Activated naive CD8-positive, alpha-beta T cell treated with anti-CD3 and anti-CD28 coated beads for 36 hours (primary cell): ENCODE measurements at regions not wholly inside any gene's neighbourhood (a gene's known extent, or its start where the extent isn't known, plus 50 kb on each side); places are given as distances from the start of the nearest gene placed in this dataset.

Source experiments
- DNase-seq: peaks from one replicate; pipeline ENCODE4 v3.0.0; 2021
- H3K27ac Mint-ChIP-seq: one replicate; pipeline ENCODE4 v1.8.0; 2022; ENCODE audit warnings: mild to moderate bottlenecking, moderate library complexity, mixed read lengths
- H3K27me3 Mint-ChIP-seq: one replicate; pipeline ENCODE4 v1.8.0; 2022; ENCODE audit warnings: mild to moderate bottlenecking, mixed read lengths
- H3K36me3 Mint-ChIP-seq: one replicate; pipeline ENCODE4 v1.8.0; 2021; ENCODE audit warnings: mild to moderate bottlenecking, mixed read lengths
- H3K4me1 Mint-ChIP-seq: one replicate; pipeline ENCODE4 v1.8.0; 2021; ENCODE audit warnings: mixed read lengths
- H3K4me3 Mint-ChIP-seq: one replicate; pipeline ENCODE4 v1.8.0; 2022; ENCODE audit warnings: mild to moderate bottlenecking, moderate library complexity, mixed read lengths
- H3K9me3 Mint-ChIP-seq: one replicate; pipeline ENCODE4 v1.8.0; 2022; ENCODE audit warnings: mixed read lengths

GRCh38 chr2:144607891-144608521 lies 88.1 kb upstream of the ZEB2 start:
- DNase-seq: no peak
- Mint-ChIP-seq H3K27ac (no peak overlapping the region), H3K9me3 (no peaks in the 10 kb centered on the region), H3K36me3 (no peaks in the 10 kb centered on the region), H3K4me1 (no peaks in the 10 kb centered on the region), H3K4me3 (no peak overlapping the region), H3K27me3 (no peaks in the 10 kb centered on the region)

DNA sequence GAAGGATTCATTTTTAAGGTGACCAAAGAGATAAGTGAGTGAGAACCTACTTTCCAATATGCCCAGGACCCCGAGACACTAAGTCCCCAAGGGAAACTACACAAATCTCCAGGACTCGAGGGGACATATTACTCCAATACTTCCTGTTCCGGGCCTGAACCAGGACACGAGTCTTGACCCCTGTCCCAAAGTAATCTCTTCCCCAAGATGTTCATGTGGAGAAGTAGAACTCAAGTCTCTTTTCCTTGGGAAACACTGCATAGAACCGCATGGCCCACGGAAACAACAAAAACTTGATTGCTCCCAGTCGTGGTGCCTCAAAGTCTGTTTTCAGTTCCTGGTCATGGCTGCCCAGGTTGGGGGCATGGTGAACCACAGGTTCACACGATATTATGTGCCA lies 87.2 kb upstream of the ZEB2 start:
- Mint-ChIP-seq H3K4me3 (no peak overlapping the region), H3K27ac (no peak overlapping the region), H3K36me3 (no peaks in the 10 kb centered on the region), H3K27me3 (no peaks in the 10 kb centered on the region), H3K9me3 (no peaks in the 10 kb centered on the region), H3K4me1 (no peaks in the 10 kb centered on the region)
- DNase-seq: no peak

- no peak overlapping the region for H3K4me3 Mint-ChIP-seq
- no peaks in the 10 kb centered on the region for H3K4me1 Mint-ChIP-seq
- DNase-seq: no peak
- H3K9me3 Mint-ChIP-seq: no peaks in the 10 kb centered on the region
- no peaks in the 10 kb centered on the region for H3K36me3 Mint-ChIP-seq
- H3K27me3 Mint-ChIP-seq: no peaks in the 10 kb centered on the region
- H3K27ac Mint-ChIP-seq: no peak overlapping the region
These were observed 86.7 kb upstream of the ZEB2 start for GRCh38 chr2:144606466-144607095.

GRCh38 chr2:144605231-144605840 lies 85.4 kb upstream of the ZEB2 start:
- Mint-ChIP-seq H3K27ac (no peak overlapping the region), H3K4me1 (no peaks in the 10 kb centered on the region), H3K4me3 (no peak overlapping the region), H3K9me3 (no peaks in the 10 kb centered on the region), H3K27me3 (no peaks in the 10 kb centered on the region), H3K36me3 (no peaks in the 10 kb centered on the region)
- no peak for DNase-seq

- H3K4me1 Mint-ChIP-seq: no peaks in the 10 kb centered on the region
- H3K4me3 Mint-ChIP-seq: no peak overlapping the region
- no peak for DNase-seq
- H3K9me3 Mint-ChIP-seq: no peaks in the 10 kb centered on the region
- H3K27me3 Mint-ChIP-seq: peaks cover 4% of the 10 kb centered on the region
- H3K27ac Mint-ChIP-seq: no peak overlapping the region
- no peaks in the 10 kb centered on the region for H3K36me3 Mint-ChIP-seq
These were observed 83.4 kb upstream of the ZEB2 start for GRCh38 chr2:144603334-144603733.

- Mint-ChIP-seq H3K4me1 (peaks cover 3% of the 10 kb centered on the region), H3K9me3 (peaks cover 4% of the 10 kb centered on the region), H3K27ac (no peak overlapping the region), H3K36me3 (peaks cover 3% of the 10 kb centered on the region), H3K27me3 (peaks cover 9% of the 10 kb centered on the region), H3K4me3 (no peak overlapping the region)
- DNase-seq: no peak
These were observed 79.0 kb upstream of the ZEB2 start for GRCh38 chr2:144598906-144599305.

GRCh38 chr2:144597894-144598593 lies 78.1 kb upstream of the ZEB2 start:
- Mint-ChIP-seq H3K27ac (no peak overlapping the region), H3K9me3 (peaks cover 4% of the 10 kb centered on the region), H3K4me1 (peaks cover 3% of the 10 kb centered on the region), H3K27me3 (peaks cover 9% of the 10 kb centered on the region), H3K36me3 (peaks cover 3% of the 10 kb centered on the region), H3K4me3 (no peak overlapping the region)
- no peak for DNase-seq

- H3K36me3 Mint-ChIP-seq: peaks cover 3% of the 10 kb centered on the region
- peaks cover 4% of the 10 kb centered on the region for H3K9me3 Mint-ChIP-seq
- no peak overlapping the region for H3K4me3 Mint-ChIP-seq
- peaks cover 9% of the 10 kb centered on the region for H3K27me3 Mint-ChIP-seq
- no peak overlapping the region for H3K27ac Mint-ChIP-seq
- H3K4me1 Mint-ChIP-seq: peaks cover 3% of the 10 kb centered on the region
- no peak for DNase-seq
These were observed 77.5 kb upstream of the ZEB2 start for GRCh38 chr2:144597388-144597787.

DNA sequence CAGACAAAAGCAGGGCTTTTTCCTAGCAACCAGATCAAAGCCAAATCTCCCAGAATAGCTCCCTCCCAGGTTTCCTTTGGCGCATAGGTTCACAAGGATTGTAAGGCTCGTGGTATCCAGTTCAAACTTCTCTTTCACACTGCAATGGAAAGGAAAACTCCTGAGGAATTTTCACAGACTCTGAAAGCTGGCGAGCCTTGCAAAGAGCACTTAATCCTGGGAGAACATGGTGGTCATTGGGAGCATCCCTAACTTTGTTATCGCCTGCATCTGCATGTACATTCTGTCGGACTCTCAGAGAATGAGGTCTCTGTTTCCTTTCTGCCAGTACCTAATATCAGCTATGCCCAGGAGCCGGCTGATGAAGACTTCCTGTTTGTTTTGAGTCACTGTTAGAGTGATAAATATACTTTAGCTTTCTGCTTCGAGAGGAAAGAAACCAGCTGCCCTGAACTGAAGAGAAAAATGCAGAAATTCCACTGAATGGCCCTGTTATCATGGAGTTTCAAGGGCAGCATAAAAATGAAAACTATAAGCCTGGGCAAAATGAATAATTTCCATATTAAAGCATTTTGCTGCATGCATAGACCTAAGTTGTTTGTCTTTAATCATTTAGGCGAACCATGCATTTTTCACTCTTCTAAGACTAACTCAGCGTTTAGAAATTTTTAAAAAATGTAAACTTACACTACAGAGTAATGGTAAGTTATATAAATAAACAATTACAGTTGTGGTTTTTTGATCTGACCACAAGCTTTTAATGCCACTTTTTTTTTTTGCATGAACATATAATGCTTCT lies 76.4 kb upstream of the ZEB2 start:
- DNase-seq: no peak
- peaks cover 9% of the 10 kb centered on the region for H3K27me3 Mint-ChIP-seq
- peaks cover 3% of the 10 kb centered on the region for H3K4me1 Mint-ChIP-seq
- H3K9me3 Mint-ChIP-seq: peaks cover 4% of the 10 kb centered on the region
- H3K36me3 Mint-ChIP-seq: peaks cover 3% of the 10 kb centered on the region
- H3K27ac Mint-ChIP-seq: no peak overlapping the region
- no peak overlapping the region for H3K4me3 Mint-ChIP-seq

- Mint-ChIP-seq H3K9me3 (peaks cover 4% of the 10 kb centered on the region), H3K27ac (no peak overlapping the region), H3K4me1 (peaks cover 3% of the 10 kb centered on the region), H3K4me3 (no peak overlapping the region), H3K27me3 (peaks cover 9% of the 10 kb centered on the region), H3K36me3 (peaks cover 3% of the 10 kb centered on the region)
- no peak for DNase-seq
These were observed 75.8 kb upstream of the ZEB2 start for GRCh38 chr2:144595686-144596072.

GRCh38 chr2:144595279-144595678 lies 75.4 kb upstream of the ZEB2 start:
- H3K4me3 Mint-ChIP-seq: no peak overlapping the region
- peaks cover 3% of the 10 kb centered on the region for H3K36me3 Mint-ChIP-seq
- peaks cover 3% of the 10 kb centered on the region for H3K4me1 Mint-ChIP-seq
- peaks cover 4% of the 10 kb centered on the region for H3K9me3 Mint-ChIP-seq
- H3K27me3 Mint-ChIP-seq: peaks cover 9% of the 10 kb centered on the region
- no peak for DNase-seq
- H3K27ac Mint-ChIP-seq: no peak overlapping the region

DNA sequence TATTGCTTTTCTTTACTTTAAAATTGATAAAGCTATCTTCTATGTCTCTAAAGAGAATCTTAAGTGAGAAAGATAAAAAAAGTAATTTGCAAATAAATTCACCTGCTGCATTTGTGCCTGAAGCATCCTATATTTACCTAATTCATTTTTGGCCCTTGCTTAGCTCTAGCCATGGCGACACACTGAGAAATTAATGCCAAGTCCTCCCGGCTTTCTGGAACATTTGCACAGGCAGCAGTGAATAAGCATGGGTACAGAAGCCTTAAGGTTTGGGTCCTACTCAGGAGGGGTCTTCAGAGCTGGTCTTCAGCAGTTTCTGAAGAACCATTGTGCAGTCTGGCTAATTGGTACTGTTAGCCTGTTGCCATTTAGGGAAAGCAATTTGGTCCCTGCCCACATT lies 73.9 kb upstream of the ZEB2 start:
- DNase-seq: no peak
- Mint-ChIP-seq H3K4me3 (no peak overlapping the region), H3K9me3 (peaks cover 4% of the 10 kb centered on the region), H3K4me1 (peaks cover 3% of the 10 kb centered on the region), H3K27ac (no peak overlapping the region), H3K36me3 (peaks cover 3% of the 10 kb centered on the region), H3K27me3 (peaks cover 7% of the 10 kb centered on the region)

- peaks cover 6% of the 10 kb centered on the region for H3K27me3 Mint-ChIP-seq
- H3K4me1 Mint-ChIP-seq: peaks cover 3% of the 10 kb centered on the region
- no peak overlapping the region for H3K4me3 Mint-ChIP-seq
- H3K9me3 Mint-ChIP-seq: peaks cover under 1% of the 10 kb centered on the region
- no peak for DNase-seq
- no peak overlapping the region for H3K27ac Mint-ChIP-seq
- peaks cover under 1% of the 10 kb centered on the region for H3K36me3 Mint-ChIP-seq
These were observed 72.8 kb upstream of the ZEB2 start for GRCh38 chr2:144592500-144593256.

- Mint-ChIP-seq H3K27ac (no peak overlapping the region), H3K36me3 (no peaks in the 10 kb centered on the region), H3K27me3 (peaks cover 13% of the 10 kb centered on the region), H3K9me3 (no peaks in the 10 kb centered on the region), H3K4me1 (peaks cover 17% of the 10 kb centered on the region), H3K4me3 (no peak overlapping the region)
- no peak for DNase-seq
These were observed 67.4 kb upstream of the ZEB2 start for GRCh38 chr2:144587306-144587705.
